ENCODE measurements at regions not wholly inside any gene's neighbourhood (a gene's known extent, or its start where the extent isn't known, plus 50 kb on each side); places are given as distances from the start of the nearest gene placed in this dataset.

DNA sequence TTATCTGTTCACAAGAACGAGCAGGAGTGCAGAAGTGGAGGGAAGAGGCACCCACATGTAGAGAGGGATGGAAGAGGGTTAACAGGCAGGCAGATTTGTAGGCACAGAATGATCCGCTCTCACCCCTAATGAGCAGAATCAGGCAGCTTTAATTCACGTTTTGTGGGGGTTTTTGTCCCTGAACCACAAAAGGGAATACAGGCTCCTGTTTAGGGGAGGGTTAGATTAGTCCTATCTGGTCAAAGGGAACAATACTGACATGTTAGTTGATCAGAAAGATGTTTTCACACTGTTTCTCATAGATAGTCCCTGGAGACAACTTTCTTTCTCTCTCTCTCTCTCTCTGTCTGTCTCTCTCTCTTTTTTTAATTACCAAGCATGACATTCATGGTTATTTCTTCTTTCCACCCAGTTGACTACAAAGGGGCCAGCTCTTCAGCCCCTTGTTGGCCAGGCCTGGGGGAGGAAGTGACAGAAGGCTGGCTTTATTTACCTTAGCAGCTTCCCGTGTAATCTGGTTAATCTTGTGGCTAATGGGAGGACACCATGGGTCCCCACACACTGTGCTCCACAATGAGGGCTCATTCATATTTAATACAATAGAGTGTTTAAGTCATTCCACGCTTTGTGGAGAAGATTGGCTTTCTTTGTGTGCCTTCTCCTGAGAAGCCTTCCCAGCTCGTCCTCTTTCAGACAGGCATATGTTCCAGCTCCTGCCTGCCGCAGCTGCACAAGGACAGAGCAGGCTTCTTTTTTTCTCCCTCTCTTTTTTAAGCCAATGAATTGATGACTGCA lies 958.8 kb downstream of the TFAP2A start:
- TF ChIP-seq, protein P1, sequence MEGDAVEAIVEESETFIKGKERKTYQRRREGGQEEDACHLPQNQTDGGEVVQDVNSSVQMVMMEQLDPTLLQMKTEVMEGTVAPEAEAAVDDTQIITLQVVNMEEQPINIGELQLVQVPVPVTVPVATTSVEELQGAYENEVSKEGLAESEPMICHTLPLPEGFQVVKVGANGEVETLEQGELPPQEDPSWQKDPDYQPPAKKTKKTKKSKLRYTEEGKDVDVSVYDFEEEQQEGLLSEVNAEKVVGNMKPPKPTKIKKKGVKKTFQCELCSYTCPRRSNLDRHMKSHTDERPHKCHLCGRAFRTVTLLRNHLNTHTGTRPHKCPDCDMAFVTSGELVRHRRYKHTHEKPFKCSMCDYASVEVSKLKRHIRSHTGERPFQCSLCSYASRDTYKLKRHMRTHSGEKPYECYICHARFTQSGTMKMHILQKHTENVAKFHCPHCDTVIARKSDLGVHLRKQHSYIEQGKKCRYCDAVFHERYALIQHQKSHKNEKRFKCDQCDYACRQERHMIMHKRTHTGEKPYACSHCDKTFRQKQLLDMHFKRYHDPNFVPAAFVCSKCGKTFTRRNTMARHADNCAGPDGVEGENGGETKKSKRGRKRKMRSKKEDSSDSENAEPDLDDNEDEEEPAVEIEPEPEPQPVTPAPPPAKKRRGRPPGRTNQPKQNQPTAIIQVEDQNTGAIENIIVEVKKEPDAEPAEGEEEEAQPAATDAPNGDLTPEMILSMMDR (IDR thresholded peaks at IDR 0.05) = no peak
- TF ChIP-seq, protein P2, sequence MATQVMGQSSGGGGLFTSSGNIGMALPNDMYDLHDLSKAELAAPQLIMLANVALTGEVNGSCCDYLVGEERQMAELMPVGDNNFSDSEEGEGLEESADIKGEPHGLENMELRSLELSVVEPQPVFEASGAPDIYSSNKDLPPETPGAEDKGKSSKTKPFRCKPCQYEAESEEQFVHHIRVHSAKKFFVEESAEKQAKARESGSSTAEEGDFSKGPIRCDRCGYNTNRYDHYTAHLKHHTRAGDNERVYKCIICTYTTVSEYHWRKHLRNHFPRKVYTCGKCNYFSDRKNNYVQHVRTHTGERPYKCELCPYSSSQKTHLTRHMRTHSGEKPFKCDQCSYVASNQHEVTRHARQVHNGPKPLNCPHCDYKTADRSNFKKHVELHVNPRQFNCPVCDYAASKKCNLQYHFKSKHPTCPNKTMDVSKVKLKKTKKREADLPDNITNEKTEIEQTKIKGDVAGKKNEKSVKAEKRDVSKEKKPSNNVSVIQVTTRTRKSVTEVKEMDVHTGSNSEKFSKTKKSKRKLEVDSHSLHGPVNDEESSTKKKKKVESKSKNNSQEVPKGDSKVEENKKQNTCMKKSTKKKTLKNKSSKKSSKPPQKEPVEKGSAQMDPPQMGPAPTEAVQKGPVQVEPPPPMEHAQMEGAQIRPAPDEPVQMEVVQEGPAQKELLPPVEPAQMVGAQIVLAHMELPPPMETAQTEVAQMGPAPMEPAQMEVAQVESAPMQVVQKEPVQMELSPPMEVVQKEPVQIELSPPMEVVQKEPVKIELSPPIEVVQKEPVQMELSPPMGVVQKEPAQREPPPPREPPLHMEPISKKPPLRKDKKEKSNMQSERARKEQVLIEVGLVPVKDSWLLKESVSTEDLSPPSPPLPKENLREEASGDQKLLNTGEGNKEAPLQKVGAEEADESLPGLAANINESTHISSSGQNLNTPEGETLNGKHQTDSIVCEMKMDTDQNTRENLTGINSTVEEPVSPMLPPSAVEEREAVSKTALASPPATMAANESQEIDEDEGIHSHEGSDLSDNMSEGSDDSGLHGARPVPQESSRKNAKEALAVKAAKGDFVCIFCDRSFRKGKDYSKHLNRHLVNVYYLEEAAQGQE (IDR thresholded peaks at IDR 0.05; ENCODE audit: insufficient read depth in 1 of 2, low read depth in 2 of 2, low read length in 1 of 2) = no peak
- TF ChIP-seq POLR2AphosphoS5 (IDR thresholded peaks at IDR 0.05; ENCODE audit: low read depth, low read length) = no peak
- no peak for TF ChIP-seq TCF7L2 (IDR thresholded peaks at IDR 0.05; ENCODE audit: low read depth, low read length)

Data from Panc1 (cell line).